HAP-1 (cell line): ENCODE measurements at regions not wholly inside any gene's neighbourhood (a gene's known extent, or its start where the extent isn't known, plus 50 kb on each side); places are given as distances from the start of the nearest gene placed in this dataset.
"Not testable (repeated sequence)": the region's sequence is repeated elsewhere in the genome, so short reads cannot be mapped to it uniquely, and the experiment has no call there.

Source experiments
- DNase-seq, 2 experiments: peaks; one replicate each; pipeline ENCODE4 v3.0.0-alpha.2; 2016 to 2020; ENCODE audit warnings: low spot score in 2 of 2
- H3K27me3 ChIP-seq: fragments of 250-450 bp; sonication (Bioruptor Pico); 2 replicates; pipeline ENCODE4 v1.5.1; 2020; ENCODE audit warnings: low read depth, mild to moderate bottlenecking, moderate library complexity
- H3K36me3 ChIP-seq: fragments of 250-450 bp; sonication (Bioruptor Pico); replicated peaks from 2 replicates; pipeline ENCODE4 v1.5.1; 2020; ENCODE audit warnings: mild to moderate bottlenecking
- H3K4me1 ChIP-seq: fragments of 250-450 bp; sonication (Bioruptor Pico); 2 replicates; pipeline ENCODE4 v1.5.1; 2020; ENCODE audit warnings: mild to moderate bottlenecking
- H3K4me3 ChIP-seq: fragments of 250-450 bp; sonication (Bioruptor Pico); 2 replicates; pipeline ENCODE4 v1.5.1; 2020; ENCODE audit warnings: mild to moderate bottlenecking, moderate library complexity
- H3K9me3 ChIP-seq: fragments of 250-450 bp; sonication (Bioruptor Pico); 2 replicates; pipeline ENCODE4 v1.5.1; 2020; ENCODE audit warnings: mild to moderate bottlenecking, moderate library complexity
- in situ Hi-C: fragments of 300-500 bp; cut with MboI; formaldehyde crosslinking; loops from 3 replicates; pipeline ENCODE4 v1.14.3; 2020; ENCODE audit warnings: low sequenced_read_pairs, inconsistent platforms, mixed read lengths

DNA sequence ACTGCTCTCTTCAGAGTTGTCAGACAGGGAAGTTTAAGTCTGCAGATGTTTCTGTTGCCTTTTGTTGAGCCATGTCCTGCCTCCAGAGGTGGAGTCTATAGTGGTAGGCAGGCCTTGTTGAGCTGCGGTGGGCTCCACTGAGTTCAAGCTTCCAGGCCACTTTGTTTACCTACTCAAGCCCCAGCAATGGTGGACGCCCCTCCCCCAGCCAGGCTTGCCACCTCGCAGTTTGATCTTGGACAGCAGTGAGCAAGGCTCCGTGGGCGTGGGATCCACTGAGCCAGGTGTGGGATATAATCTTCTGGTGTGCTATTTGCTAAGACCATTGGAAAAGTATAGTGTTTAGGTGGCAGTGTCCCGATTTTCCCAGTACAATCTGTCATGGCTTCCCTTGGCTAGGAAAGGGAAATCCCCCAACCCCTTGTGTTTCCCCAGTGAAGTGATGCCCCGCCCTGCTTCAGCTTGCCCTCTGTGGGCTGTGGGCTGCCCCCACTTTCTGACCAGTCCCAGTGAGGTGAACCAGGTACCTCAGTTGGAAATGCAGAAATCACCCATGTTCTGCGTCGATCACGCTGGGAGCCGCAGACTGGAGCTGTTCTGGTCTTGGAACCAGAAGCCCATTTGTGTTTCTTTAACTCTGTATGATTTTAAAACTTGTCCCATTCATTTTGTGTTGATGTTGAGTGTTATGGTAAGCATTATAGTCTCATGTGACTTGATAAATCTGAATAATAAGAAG, 89.2 kb upstream of the CALCR start:
- no peak for DNase-seq
- Histone ChIP-seq H3K36me3 (no peaks in the 10 kb centered on the region), H3K9me3 (no peaks in the 10 kb centered on the region), H3K4me3 (no peak overlapping the region), H3K4me1 (no peaks in the 10 kb centered on the region), H3K27me3 (no peaks in the 10 kb centered on the region)
- in situ Hi-C loops, result no loop called here

- H3K27me3 ChIP-seq, H3K36me3 ChIP-seq, H3K9me3 ChIP-seq, DNase-seq, H3K4me3 ChIP-seq, in situ Hi-C loops, H3K4me1 ChIP-seq: not testable (repeated sequence)
Measured at GRCh38 chr7:93658163-93658562, 83.6 kb upstream of the CALCR start.

- Histone ChIP-seq H3K27me3 (peaks cover 4% of the 10 kb centered on the region; the same call in 1 of the 2 replicates), H3K4me1 (no peaks in the 10 kb centered on the region), H3K4me3 (no peak overlapping the region), H3K36me3 (no peaks in the 10 kb centered on the region), H3K9me3 (no peaks in the 10 kb centered on the region)
- DNase-seq, result no peak
- in situ Hi-C loops, result no loop called here
Measured at GRCh38 chr7:93651603-93652159, 77.2 kb upstream of the CALCR start.

- no peak for DNase-seq
- in situ Hi-C loops, result no loop called here
Measured at GRCh38 chr7:93646538-93646937, 72.0 kb upstream of the CALCR start.

DNA sequence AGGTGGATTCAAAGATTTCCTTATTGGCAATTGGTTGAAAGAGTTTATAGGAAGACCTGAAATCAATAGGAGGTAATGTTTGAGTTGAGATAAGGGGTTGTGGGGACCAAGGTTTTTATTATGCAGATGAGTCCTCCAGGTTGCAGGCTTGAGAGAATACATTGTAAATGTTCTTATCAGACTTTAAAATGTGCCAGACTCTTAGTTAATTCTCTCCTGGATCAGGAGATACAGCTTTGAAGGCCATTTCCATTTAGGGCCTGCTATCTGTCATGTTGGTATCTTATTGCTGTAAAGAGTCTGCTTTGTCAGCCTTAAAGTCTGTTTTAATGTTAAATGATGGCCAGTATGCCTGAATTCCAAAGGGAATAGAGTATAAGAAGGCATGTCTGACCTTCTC, 61.8 kb upstream of the CALCR start:
- no peaks in the 10 kb centered on the region for H3K36me3 ChIP-seq
- in situ Hi-C loops, result no loop called here

More at GRCh38 chr7:93646538-93646937, 72.0 kb upstream of the CALCR start:
- Histone ChIP-seq H3K4me3 (no peak overlapping the region), H3K9me3 (no peaks in the 10 kb centered on the region), H3K36me3 (no peaks in the 10 kb centered on the region), H3K27me3 (no peaks in the 10 kb centered on the region), H3K4me1 (no peaks in the 10 kb centered on the region)

DNA sequence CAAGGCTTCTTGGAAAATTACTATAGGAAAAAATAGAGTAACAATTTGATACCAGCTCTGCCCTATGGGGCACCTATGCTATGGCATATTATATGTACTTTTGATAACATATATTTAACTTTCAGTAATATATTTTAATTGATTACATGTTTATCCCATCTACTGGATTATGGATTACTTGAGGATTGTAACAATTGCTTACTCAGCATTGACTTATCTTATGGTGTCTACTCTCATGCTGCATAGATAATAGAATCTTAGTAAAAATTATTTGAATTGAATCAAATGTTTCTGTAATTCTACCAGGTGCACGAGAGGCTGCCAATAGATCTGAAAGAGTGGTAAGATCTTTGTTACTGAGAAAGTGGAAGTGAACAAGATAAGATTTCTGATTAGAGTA, 57.8 kb upstream of the CALCR start:
- no peak for DNase-seq
- in situ Hi-C loops, result no loop called here
- no peaks in the 10 kb centered on the region for H3K27me3 ChIP-seq
- no peaks in the 10 kb centered on the region for H3K9me3 ChIP-seq
- H3K36me3 ChIP-seq, result no peaks in the 10 kb centered on the region
- no peaks in the 10 kb centered on the region for H3K4me1 ChIP-seq
- H3K4me3 ChIP-seq, result no peak overlapping the region

More for the DNA sequence above, 61.8 kb upstream of the CALCR start:
- H3K4me3 ChIP-seq, result no peak overlapping the region
- no peak for DNase-seq
- H3K27me3 ChIP-seq, result no peaks in the 10 kb centered on the region
- H3K9me3 ChIP-seq, result no peaks in the 10 kb centered on the region
- H3K4me1 ChIP-seq, result no peaks in the 10 kb centered on the region

DNA sequence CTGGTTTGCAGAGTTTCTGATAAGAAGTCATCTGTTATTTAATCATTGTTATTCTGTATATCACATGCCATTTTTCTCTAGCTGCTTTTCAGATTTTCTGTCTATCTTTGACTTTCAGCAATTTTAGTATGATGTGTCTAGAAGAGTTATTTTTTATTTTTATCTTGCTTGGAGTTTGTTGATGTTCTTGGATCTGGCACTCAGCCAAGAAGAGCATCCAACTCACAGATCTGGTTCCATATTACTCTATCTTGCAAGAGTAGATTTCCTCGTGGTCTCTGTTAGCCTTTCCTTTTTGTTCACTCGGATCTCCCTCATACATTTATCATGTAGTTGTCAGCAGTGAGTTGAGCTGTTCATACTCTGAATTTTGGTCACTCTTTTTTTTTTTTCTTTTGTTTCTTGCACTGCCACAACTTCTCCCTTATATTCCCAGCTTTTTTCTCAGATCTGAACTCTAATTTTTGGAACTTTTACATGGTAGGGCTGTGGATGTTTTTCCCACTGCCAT, 54.8 kb upstream of the CALCR start:
- Histone ChIP-seq H3K4me1 (no peaks in the 10 kb centered on the region), H3K27me3 (no peaks in the 10 kb centered on the region), H3K4me3 (no peak overlapping the region), H3K36me3 (no peaks in the 10 kb centered on the region), H3K9me3 (no peaks in the 10 kb centered on the region)
- no peak for DNase-seq
- in situ Hi-C loops, result no loop called here

DNA sequence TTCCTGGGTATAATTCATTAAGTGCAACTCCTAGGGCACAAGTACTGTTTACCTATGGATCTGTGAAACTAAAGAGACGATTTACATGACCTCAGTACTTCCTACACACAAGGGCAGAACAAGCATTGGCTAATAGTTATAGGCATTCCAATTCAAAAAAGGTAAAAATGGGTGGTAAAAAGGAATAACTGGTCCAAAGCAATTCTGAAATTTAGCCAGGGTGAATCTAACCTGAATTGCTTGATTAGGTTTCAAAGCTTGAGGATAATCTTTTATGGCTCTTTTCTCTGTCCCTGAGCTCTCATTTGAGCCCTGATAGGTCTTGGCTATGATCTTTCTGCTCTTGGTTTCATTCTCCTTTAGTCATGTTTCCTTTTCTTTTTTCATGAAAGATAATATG, 52.3 kb upstream of the CALCR start:
- in situ Hi-C loops, result no loop called here
- no peaks in the 10 kb centered on the region for H3K27me3 ChIP-seq
- H3K36me3 ChIP-seq, result no peaks in the 10 kb centered on the region
- DNase-seq, result no peak
- H3K4me3 ChIP-seq, result no peak overlapping the region
- no peaks in the 10 kb centered on the region for H3K9me3 ChIP-seq
- H3K4me1 ChIP-seq, result no peaks in the 10 kb centered on the region
